DND-41 (cell line): ENCODE measurements at regions not wholly inside any gene's neighbourhood (a gene's known extent, or its start where the extent isn't known, plus 50 kb on each side); places are given as distances from the start of the nearest gene placed in this dataset.

Source experiments
- EZH2 ChIP-seq: IDR thresholded peaks from 3 replicates; pipeline ENCODE4 v1.6.1; 2012; ENCODE audit warnings: borderline replicate concordance, low read depth, mild to moderate bottlenecking, moderate library complexity, low read length, inconsistent platforms; ENCODE audit not compliant: severe bottlenecking
- TF ChIP-seq, protein P1 (sequence below): IDR thresholded peaks from 2 replicates; pipeline ENCODE4 v1.5.1; 2012; ENCODE audit warnings: borderline replicate concordance, low read length, moderate library complexity, mild to moderate bottlenecking; ENCODE audit not compliant: poor library complexity, severe bottlenecking; ENCODE audit errors: extremely low read depth

GRCh38 chr5:154538492-154538891 is 60.5 kb upstream of the HAND1 start:
- TF ChIP-seq, protein P1, sequence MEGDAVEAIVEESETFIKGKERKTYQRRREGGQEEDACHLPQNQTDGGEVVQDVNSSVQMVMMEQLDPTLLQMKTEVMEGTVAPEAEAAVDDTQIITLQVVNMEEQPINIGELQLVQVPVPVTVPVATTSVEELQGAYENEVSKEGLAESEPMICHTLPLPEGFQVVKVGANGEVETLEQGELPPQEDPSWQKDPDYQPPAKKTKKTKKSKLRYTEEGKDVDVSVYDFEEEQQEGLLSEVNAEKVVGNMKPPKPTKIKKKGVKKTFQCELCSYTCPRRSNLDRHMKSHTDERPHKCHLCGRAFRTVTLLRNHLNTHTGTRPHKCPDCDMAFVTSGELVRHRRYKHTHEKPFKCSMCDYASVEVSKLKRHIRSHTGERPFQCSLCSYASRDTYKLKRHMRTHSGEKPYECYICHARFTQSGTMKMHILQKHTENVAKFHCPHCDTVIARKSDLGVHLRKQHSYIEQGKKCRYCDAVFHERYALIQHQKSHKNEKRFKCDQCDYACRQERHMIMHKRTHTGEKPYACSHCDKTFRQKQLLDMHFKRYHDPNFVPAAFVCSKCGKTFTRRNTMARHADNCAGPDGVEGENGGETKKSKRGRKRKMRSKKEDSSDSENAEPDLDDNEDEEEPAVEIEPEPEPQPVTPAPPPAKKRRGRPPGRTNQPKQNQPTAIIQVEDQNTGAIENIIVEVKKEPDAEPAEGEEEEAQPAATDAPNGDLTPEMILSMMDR = no peak
- no peak for TF ChIP-seq EZH2
